DOHH2 (cell line): ENCODE measurements at regions not wholly inside any gene's neighbourhood (a gene's known extent, or its start where the extent isn't known, plus 50 kb on each side); places are given as distances from the start of the nearest gene placed in this dataset.

Experiments used
- EZH2phosphoT487 ChIP-seq: fragments of 200-600 bp; sonication (generic); IDR thresholded peaks from 2 replicates; pipeline ENCODE4 v1.6.1; 2017; ENCODE audit warnings: borderline replicate concordance, mild to moderate bottlenecking, antibody characterized with exemption, low read length, moderate library complexity, mixed read lengths
- TF ChIP-seq, protein P1 (sequence below): fragments of 200-600 bp; sonication (generic); IDR thresholded peaks from one replicate; pipeline ENCODE4 v1.5.1; 2014; ENCODE audit warnings: antibody characterized with exemption, mild to moderate bottlenecking, low read depth, low read length; ENCODE audit not compliant: poor library complexity, severe bottlenecking

DNA sequence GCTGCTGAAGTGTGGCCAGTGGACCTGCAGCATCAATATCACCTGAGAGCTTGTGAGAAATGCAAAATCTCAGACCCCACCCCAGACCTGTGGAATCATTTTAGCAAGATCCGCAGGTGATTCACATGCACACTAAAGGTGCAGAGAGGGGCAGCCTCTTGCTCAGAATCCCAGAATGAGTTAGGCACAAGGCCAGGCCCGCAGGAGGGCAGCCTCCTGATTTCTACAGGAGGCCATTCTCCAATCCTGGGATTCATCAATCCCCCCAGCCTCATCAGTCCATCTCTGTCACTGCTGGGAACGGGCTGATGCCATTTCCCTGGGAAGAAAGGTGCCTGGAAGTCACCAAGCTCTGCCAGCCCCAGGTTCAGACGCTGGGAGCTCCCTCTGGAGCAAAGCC, 63.0 kb upstream of the GPR26 start:
- TF ChIP-seq, protein P1, sequence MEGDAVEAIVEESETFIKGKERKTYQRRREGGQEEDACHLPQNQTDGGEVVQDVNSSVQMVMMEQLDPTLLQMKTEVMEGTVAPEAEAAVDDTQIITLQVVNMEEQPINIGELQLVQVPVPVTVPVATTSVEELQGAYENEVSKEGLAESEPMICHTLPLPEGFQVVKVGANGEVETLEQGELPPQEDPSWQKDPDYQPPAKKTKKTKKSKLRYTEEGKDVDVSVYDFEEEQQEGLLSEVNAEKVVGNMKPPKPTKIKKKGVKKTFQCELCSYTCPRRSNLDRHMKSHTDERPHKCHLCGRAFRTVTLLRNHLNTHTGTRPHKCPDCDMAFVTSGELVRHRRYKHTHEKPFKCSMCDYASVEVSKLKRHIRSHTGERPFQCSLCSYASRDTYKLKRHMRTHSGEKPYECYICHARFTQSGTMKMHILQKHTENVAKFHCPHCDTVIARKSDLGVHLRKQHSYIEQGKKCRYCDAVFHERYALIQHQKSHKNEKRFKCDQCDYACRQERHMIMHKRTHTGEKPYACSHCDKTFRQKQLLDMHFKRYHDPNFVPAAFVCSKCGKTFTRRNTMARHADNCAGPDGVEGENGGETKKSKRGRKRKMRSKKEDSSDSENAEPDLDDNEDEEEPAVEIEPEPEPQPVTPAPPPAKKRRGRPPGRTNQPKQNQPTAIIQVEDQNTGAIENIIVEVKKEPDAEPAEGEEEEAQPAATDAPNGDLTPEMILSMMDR = no peak
- no peak for TF ChIP-seq EZH2phosphoT487
